Heart left ventricle (tissue), 16 donors: ENCODE measurements at regions not wholly inside any gene's neighbourhood (a gene's known extent, or its start where the extent isn't known, plus 50 kb on each side); places are given as distances from the start of the nearest gene placed in this dataset.

ENCODE experiments used
- ATAC-seq, 4 donors: fragments of 200-7000 bp; cut with Tn5 transposase; one replicate each; pipeline ENCODE4 v1.9.1; 2020 to 2022; ENCODE audit warnings: moderate library complexity in 4 of 4, mild to moderate bottlenecking in 3 of 4, moderate number of reproducible peaks in 1 of 4
- DNase-seq, 5 donors: peaks; one replicate each; pipeline ENCODE4 v3.0.0-alpha.2; 2020
- H3K27ac ChIP-seq, 12 donors: fragments of 200-600 bp; sonication (generic) in 4 of 12; one replicate each; pipeline versions ENCODE4 v1.5.0 to v1.8.0; 2016 to 2022; ENCODE audit warnings: mild to moderate bottlenecking in 2 of 12
- H3K27me3 ChIP-seq, 9 donors: fragments of 200-600 bp; sonication (generic) in 2 of 9; one replicate each; pipeline versions ENCODE4 v1.5.1 to v1.8.0; 2016 to 2022; ENCODE audit warnings: mild to moderate bottlenecking in 3 of 9
- H3K36me3 ChIP-seq, 9 donors: fragments of 200-600 bp; sonication (generic) in 2 of 9; one replicate each; pipeline versions ENCODE4 v1.5.0 to v1.8.0; 2018 to 2022; ENCODE audit warnings: mild to moderate bottlenecking in 2 of 9
- H3K4me1 ChIP-seq, 12 donors: fragments of 200-600 bp; sonication (generic) in 4 of 12; one replicate each; pipeline versions ENCODE4 v1.5.0 to v1.8.0; 2016 to 2022; ENCODE audit warnings: mild to moderate bottlenecking in 3 of 12
- H3K4me3 ChIP-seq, 12 donors: fragments of 200-600 bp; sonication (generic) in 4 of 12; one replicate each; pipeline versions ENCODE4 v1.5.0 to v1.8.0; 2017 to 2022; ENCODE audit warnings: mild to moderate bottlenecking in 9 of 12, moderate library complexity in 4 of 12
- H3K9me3 ChIP-seq, 12 donors: fragments of 200-600 bp; sonication (generic) in 4 of 12; one replicate each; pipeline versions ENCODE4 v1.5.0 to v1.8.0; 2016 to 2022; ENCODE audit warnings: mild to moderate bottlenecking in 1 of 12
- POLR2A ChIP-seq, 2 donors: fragments of 450-650 bp; IDR thresholded peaks; one replicate each; pipeline ENCODE4 v1.6.1; 2017; ENCODE audit warnings: antibody characterized with exemption in 2 of 2, mild to moderate bottlenecking in 2 of 2, moderate library complexity in 2 of 2
- WGBS, 4 donors: extraction: QIAGEN DNeasy Blood & Tissue Kit in 2 of 4; methylation state at CpG; one replicate each; pipeline versions ENCODE4 v1.1.5 to v1.1.7; 2013 to 2018; 5-methylcytosine and 5-hydroxymethylcytosine counted together
- intact Hi-C, 10 donors: fragments of 100-400 bp; cut with DNase I; formaldehyde crosslinking; loops; one replicate each; pipeline versions ENCODE4 v1.11.1 to v1.14.2; 2022
- TF ChIP-seq, protein P1 (sequence below), 12 donors: fragments of 200-600 bp; sonication (generic) in 4 of 12; IDR thresholded peaks; one replicate each; pipeline versions ENCODE4 v1.5.0 to v1.8.0; 2018 to 2022; ENCODE audit warnings: antibody characterized with exemption in 12 of 12, mild to moderate bottlenecking in 5 of 12
- donor health status: ischemic (EF 13 %, LVEDD 7.1; RV severe dilation, severe dysfunction).
- donor health status: healthy with polysubstance abuse.
- donor health status: DM: no; HTN: yes; CAD: no.
- donor health status: DM: no; HTN: no; CAD: no.
- donor health status: ischemic (EF 25% LVEDD 6.9; RV normal size, moderate dysfunction).
- donor health status: ischemic (EF 25% LVEDD 5.7; RV mildly dilated, moderate dysfunction).
- donor health status: healthy.
- donor health status: DM: yes; HTN: yes; CAD: no.
- donor health status: ischemic (EF 35%, LVEDD 5.7; RV mildly dilated, moderate dysfunction).
- donor health status: nonischemic (EF 11% LVEDD 7.7; RV severe dilation, severe dysfunction).
- donor health status: DM: yes; HTN: yes; CAD: no.
- donor health status: PGD.
- donor health status: ischemic (EF 29% LVEDD 5.4; RV normal size, mild dysfunction).
- donor health status: nonischemic (EF 23%, LVEDD 6.1; RV moderate dilation, normal function).

DNA sequence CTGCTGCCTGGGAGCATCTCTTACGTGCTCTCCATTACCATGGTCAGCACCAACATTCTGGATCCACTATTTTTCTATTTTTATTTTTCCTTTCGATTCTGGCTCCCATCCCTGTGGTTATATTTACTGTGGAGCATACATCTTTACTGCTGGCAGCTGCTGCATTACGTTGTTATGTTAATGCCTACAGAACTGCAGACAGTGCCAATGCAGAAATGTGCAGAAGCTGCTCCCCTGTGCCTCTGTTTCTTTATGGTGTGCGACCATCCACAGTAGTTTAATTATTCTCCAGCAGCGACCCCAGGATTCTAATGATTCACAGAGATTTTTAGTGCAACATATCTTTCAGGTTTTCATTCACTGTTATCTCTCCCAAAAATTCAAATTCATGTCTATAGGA is 911.7 kb upstream of the SLITRK6 start:
- no peak for DNase-seq
- H3K36me3 ChIP-seq = no peaks in the 10 kb centered on the region
- intact Hi-C loops = no loop called here
- no peak overlapping the region for H3K27ac ChIP-seq
- TF ChIP-seq, protein P1, sequence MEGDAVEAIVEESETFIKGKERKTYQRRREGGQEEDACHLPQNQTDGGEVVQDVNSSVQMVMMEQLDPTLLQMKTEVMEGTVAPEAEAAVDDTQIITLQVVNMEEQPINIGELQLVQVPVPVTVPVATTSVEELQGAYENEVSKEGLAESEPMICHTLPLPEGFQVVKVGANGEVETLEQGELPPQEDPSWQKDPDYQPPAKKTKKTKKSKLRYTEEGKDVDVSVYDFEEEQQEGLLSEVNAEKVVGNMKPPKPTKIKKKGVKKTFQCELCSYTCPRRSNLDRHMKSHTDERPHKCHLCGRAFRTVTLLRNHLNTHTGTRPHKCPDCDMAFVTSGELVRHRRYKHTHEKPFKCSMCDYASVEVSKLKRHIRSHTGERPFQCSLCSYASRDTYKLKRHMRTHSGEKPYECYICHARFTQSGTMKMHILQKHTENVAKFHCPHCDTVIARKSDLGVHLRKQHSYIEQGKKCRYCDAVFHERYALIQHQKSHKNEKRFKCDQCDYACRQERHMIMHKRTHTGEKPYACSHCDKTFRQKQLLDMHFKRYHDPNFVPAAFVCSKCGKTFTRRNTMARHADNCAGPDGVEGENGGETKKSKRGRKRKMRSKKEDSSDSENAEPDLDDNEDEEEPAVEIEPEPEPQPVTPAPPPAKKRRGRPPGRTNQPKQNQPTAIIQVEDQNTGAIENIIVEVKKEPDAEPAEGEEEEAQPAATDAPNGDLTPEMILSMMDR (IDR thresholded peaks at IDR 0.05) = no peak
- TF ChIP-seq POLR2A (IDR thresholded peaks at IDR 0.05) = no peak
- no peak for ATAC-seq
- H3K27me3 ChIP-seq = no peaks in the 10 kb centered on the region
- 65 to 79% (median 70%) methylated on average over 5 of the region's 5 CpGs for WGBS, 4 donors
- no peaks in the 10 kb centered on the region for H3K4me1 ChIP-seq
- H3K4me3 ChIP-seq = no peak overlapping the region
- peaks cover 0 to 14% (median under 1%) of the 10 kb centered on the region in 12 donors for H3K9me3 ChIP-seq

DNA sequence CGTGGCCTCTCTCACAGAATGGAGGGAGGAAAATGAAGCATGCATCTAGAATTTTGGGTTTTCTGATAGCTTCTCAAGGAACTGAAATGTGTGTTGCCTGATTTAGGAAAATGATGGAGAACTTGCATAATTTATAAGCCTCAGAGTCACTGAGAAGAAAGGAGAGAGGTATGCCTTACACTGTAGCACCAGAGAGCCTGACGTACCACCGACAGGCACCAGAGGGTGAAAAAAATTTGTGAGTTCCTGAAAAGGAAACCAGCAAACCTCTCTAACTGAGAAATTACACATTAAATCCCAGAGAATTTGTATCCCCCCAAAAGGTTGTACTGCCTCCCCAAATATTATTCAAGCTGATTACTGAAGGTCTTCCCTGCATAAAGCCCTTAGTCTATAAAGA is 915.3 kb upstream of the SLITRK6 start:
- ATAC-seq (no peak), DNase-seq (no peak)
- TF ChIP-seq, protein P1 (IDR thresholded peaks at IDR 0.05) = no peak
- no peak for TF ChIP-seq POLR2A (IDR thresholded peaks at IDR 0.05)
- intact Hi-C loops = no loop called here
- Histone ChIP-seq H3K4me3 (no peak overlapping the region), H3K36me3 (no peaks in the 10 kb centered on the region), H3K9me3 (no peaks in the 10 kb centered on the region), H3K4me1 (no peaks in the 10 kb centered on the region), H3K27ac (no peak overlapping the region), H3K27me3 (no peaks in the 10 kb centered on the region)
- WGBS, 4 donors = 73 to 79% (median 76%) methylated on average over 3 of the region's 3 CpGs

DNA sequence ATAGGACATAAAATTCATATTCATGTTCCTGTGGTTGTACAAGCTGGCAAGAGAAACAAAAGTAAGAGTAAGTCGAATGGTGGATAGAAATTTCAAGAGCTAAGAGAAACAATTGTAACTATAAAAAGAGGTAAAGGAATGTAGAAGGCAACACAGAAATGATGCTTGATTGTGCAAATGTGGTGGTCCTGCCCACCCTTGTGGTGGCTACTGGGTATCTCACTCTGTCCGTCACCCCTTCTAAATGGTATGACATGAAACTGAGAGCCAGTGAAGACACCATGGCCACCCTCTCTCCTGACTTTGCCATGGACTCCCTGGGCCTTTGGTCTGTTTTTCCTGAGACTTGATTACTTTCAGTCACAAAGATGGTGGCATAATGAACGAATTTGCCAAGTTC is 925.9 kb upstream of the SLITRK6 start:
- no peaks in the 10 kb centered on the region for H3K4me1 ChIP-seq
- 40 to 42% (median 41%) methylated on average over 3 of the region's 3 CpGs for WGBS, 4 donors
- H3K36me3 ChIP-seq = no peaks in the 10 kb centered on the region
- peaks cover 0 to 5% (median 0%) of the 10 kb centered on the region in 12 donors for H3K9me3 ChIP-seq
- H3K27ac ChIP-seq = no peak overlapping the region
- DNase-seq = no peak
- H3K4me3 ChIP-seq = no peak overlapping the region
- H3K27me3 ChIP-seq = no peaks in the 10 kb centered on the region
- no peak for ATAC-seq
- TF ChIP-seq, protein P1 (IDR thresholded peaks at IDR 0.05) = no peak
- TF ChIP-seq POLR2A (IDR thresholded peaks at IDR 0.05) = no peak
- intact Hi-C loops = no loop called here

DNA sequence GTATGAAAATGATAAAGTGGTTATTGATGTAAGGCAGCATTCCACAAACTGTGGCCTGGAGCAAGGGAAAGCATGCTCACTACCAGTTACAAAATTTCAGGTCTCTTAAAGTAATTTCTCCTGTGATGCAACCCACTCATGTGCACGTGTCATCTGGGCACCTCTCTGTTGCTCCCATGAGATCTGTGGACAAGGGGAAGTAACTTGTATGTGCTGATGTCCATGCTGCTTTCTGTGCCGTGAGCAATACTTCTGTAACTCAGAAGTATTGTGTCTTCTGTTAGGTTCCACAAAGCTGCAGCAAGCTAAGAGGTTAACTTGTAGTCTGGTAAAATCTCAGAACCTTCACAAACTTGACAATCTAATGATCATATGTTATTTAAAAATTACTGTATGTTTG is 930.0 kb upstream of the SLITRK6 start:
- Histone ChIP-seq H3K9me3 (peaks cover 0 to 11% (median 0%) of the 10 kb centered on the region in 12 donors), H3K4me3 (no peak overlapping the region), H3K36me3 (no peaks in the 10 kb centered on the region), H3K4me1 (no peaks in the 10 kb centered on the region), H3K27me3 (no peaks in the 10 kb centered on the region), H3K27ac (no peak overlapping the region)
- intact Hi-C loops = no loop called here
- WGBS, 4 donors = 40 to 49% (median 43%) methylated on average over 2 of the region's 2 CpGs
- TF ChIP-seq, protein P1 (IDR thresholded peaks at IDR 0.05) = no peak
- TF ChIP-seq POLR2A (IDR thresholded peaks at IDR 0.05) = no peak
- DNase-seq (no peak), ATAC-seq (no peak)
